ENCODE measurements at regions not wholly inside any gene's neighbourhood (a gene's known extent, or its start where the extent isn't known, plus 50 kb on each side); places are given as distances from the start of the nearest gene placed in this dataset.
A peak's percentile ranks its signal among the peaks of the same experiment; 100 is the strongest.

DNA sequence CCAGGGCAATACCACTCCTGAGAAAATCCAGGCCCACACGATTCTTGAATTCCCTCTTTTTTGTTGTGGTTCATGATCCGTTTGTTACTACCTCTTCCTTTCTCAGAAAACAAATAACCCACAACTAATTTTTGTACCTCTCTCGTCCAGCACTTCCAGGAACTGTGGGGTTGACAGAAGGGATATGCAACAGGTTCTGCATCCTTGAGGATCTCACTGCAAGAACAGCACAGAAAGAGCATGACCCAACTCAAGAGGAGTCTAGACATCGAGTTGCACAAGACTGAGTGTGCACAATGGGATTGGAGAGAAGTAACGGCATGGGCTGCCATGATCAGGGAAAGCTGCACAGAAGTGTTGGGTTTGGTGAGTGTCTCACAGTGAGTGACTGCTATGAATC is 533.3 kb downstream of the SOX2 start:
- Histone ChIP-seq H2BK5ac (ENCODE audit: low read depth, low read length, poor library complexity) (no peak overlapping the region), H4K12ac (ENCODE audit: low read depth, low read length) (no peak overlapping the region), H4K8ac (ENCODE audit: low read depth, low read length) (no peak overlapping the region), H2AFZ (ENCODE audit: insufficient read depth, low read length, poor library complexity) (no peak overlapping the region), H3K9me3 (ENCODE audit: insufficient read depth, low read depth, low read length) (no peaks in the 10 kb centered on the region), H3K4ac (ENCODE audit: low read depth, low read length) (no peak overlapping the region), H2BK120ac (ENCODE audit: insufficient read depth, low read length, poor library complexity) (no peak overlapping the region), H3K23ac (ENCODE audit: low read length) (no peak overlapping the region), H3K27me3 (ENCODE audit: insufficient read depth, low read length) (no peaks in the 10 kb centered on the region), H4K91ac (ENCODE audit: low read depth, low read length) (no peak overlapping the region), H2AK5ac (ENCODE audit: low read length) (no peak overlapping the region), H3K4me2 (ENCODE audit: low read length) (no peak overlapping the region), H3K4me3 (ENCODE audit: low read depth, low read length) (no peak overlapping the region), H2BK12ac (ENCODE audit: low read length) (no peak overlapping the region), H3K79me2 (ENCODE audit: control insufficient read depth, insufficient read depth, low read length, poor library complexity) (no peaks in the 10 kb centered on the region), H3K36me3 (ENCODE audit: control insufficient read depth in 1 of 2, insufficient read depth in 2 of 2, low read length in 2 of 2) (no peaks in the 10 kb centered on the region), H3K9ac (ENCODE audit: low read length) (no peak overlapping the region), H3K27ac (ENCODE audit: low read depth, low read length) (no peak overlapping the region), H3K14ac (ENCODE audit: low read length) (no peak overlapping the region), H3K4me1 (ENCODE audit: control insufficient read depth in 1 of 2, insufficient read depth in 2 of 2, low read length in 2 of 2) (no peaks in the 10 kb centered on the region), H3K79me1 (ENCODE audit: low read length) (no peaks in the 10 kb centered on the region), H3K18ac (ENCODE audit: low read length) (no peak overlapping the region)
- no peak for DNase-seq
- WGBS (ENCODE audit: extremely low coverage, insufficient coverage, insufficient read length): no CpG with 5 or more reads among the region's 5 CpGs

DNA sequence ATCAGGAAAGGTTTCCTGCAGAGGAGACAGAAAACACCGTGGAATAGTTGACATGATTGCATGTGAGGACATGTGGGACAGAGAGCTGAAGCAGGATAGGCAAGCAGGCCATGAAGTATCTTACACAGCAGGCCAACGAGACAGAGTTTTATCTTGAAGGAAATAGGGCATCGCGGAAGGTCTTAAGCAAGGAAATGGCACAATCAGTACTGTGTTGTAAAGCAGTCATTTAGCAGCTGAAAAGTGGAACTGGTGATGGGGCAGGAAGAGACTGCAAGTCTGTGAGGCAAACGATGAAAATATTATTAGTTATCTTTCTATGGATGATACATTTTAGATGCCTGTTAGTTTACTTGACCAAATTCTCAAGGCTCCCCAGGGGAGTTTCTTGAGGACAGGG is 535.1 kb downstream of the SOX2 start:
- no CpG with 5 or more reads among the region's 5 CpGs for WGBS (ENCODE audit: extremely low coverage, insufficient coverage, insufficient read length)
- DNase-seq: no peak
- Histone ChIP-seq H3K79me2 (ENCODE audit: control insufficient read depth, insufficient read depth, low read length, poor library complexity) (no peaks in the 10 kb centered on the region), H3K4ac (ENCODE audit: low read depth, low read length) (no peak overlapping the region), H3K4me3 (ENCODE audit: low read depth, low read length) (no peak overlapping the region), H2BK120ac (ENCODE audit: insufficient read depth, low read length, poor library complexity) (no peak overlapping the region), H3K23ac (ENCODE audit: low read length) (no peak overlapping the region), H3K27me3 (ENCODE audit: insufficient read depth, low read length) (no peaks in the 10 kb centered on the region), H2BK12ac (ENCODE audit: low read length) (no peak overlapping the region), H3K9me3 (ENCODE audit: insufficient read depth, low read depth, low read length) (no peaks in the 10 kb centered on the region), H3K27ac (ENCODE audit: low read depth, low read length) (no peak overlapping the region), H2BK5ac (ENCODE audit: low read depth, low read length, poor library complexity) (no peak overlapping the region), H4K12ac (ENCODE audit: low read depth, low read length) (no peak overlapping the region), H2AK5ac (ENCODE audit: low read length) (no peak overlapping the region), H3K14ac (ENCODE audit: low read length) (no peak overlapping the region), H2AFZ (ENCODE audit: insufficient read depth, low read length, poor library complexity) (no peak overlapping the region), H4K91ac (ENCODE audit: low read depth, low read length) (no peak overlapping the region), H4K8ac (ENCODE audit: low read depth, low read length) (no peak overlapping the region), H3K9ac (ENCODE audit: low read length) (no peak overlapping the region), H3K4me2 (ENCODE audit: low read length) (no peak overlapping the region), H3K79me1 (ENCODE audit: low read length) (no peaks in the 10 kb centered on the region), H3K4me1 (ENCODE audit: control insufficient read depth in 1 of 2, insufficient read depth in 2 of 2, low read length in 2 of 2) (no peaks in the 10 kb centered on the region), H3K36me3 (ENCODE audit: control insufficient read depth in 1 of 2, insufficient read depth in 2 of 2, low read length in 2 of 2) (no peaks in the 10 kb centered on the region), H3K18ac (ENCODE audit: low read length) (no peak overlapping the region)

DNA sequence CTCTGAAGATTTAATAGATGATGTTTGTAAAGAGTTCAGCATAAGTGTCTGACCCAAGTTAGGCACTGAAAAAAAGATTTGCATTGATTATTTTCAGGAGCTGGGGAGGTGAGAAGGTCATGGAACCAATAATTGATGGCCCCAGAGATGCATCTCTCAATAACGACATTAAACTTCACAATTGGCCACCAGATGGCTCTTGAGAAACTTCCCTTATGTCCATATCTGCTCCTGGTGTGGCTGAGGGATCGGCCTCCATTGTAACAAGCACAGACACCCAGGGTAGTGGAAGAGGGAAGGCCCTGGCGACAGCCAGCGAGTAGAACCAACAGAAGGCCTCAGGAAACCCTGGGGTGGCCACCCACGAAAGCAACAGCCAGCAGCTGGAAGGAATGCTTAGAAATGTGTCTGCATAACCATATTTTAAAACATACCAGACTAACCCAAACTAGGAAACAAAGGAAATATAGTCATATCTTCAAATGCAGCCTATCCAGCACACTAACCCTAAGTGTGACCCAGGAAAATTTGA is 536.7 kb downstream of the SOX2 start:
- Histone ChIP-seq H4K12ac (ENCODE audit: low read depth, low read length) (no peak overlapping the region), H2AK5ac (ENCODE audit: low read length) (no peak overlapping the region), H3K23ac (ENCODE audit: low read length) (no peak overlapping the region), H3K4me2 (ENCODE audit: low read length) (no peak overlapping the region), H3K27me3 (ENCODE audit: insufficient read depth, low read length) (no peaks in the 10 kb centered on the region), H3K14ac (ENCODE audit: low read length) (no peak overlapping the region), H3K27ac (ENCODE audit: low read depth, low read length) (no peak overlapping the region), H2BK120ac (ENCODE audit: insufficient read depth, low read length, poor library complexity) (no peak overlapping the region), H2BK5ac (ENCODE audit: low read depth, low read length, poor library complexity) (no peak overlapping the region), H3K4me1 (ENCODE audit: control insufficient read depth in 1 of 2, insufficient read depth in 2 of 2, low read length in 2 of 2) (no peaks in the 10 kb centered on the region), H3K18ac (ENCODE audit: low read length) (no peak overlapping the region), H2BK12ac (ENCODE audit: low read length) (no peak overlapping the region), H3K79me2 (ENCODE audit: control insufficient read depth, insufficient read depth, low read length, poor library complexity) (no peaks in the 10 kb centered on the region), H4K91ac (ENCODE audit: low read depth, low read length) (no peak overlapping the region), H3K9ac (ENCODE audit: low read length) (no peak overlapping the region), H3K36me3 (ENCODE audit: control insufficient read depth in 1 of 2, insufficient read depth in 2 of 2, low read length in 2 of 2) (no peaks in the 10 kb centered on the region), H3K79me1 (ENCODE audit: low read length) (no peaks in the 10 kb centered on the region), H3K9me3 (ENCODE audit: insufficient read depth, low read depth, low read length) (no peaks in the 10 kb centered on the region), H4K8ac (ENCODE audit: low read depth, low read length) (no peak overlapping the region), H3K4ac (ENCODE audit: low read depth, low read length) (no peak overlapping the region), H3K4me3 (ENCODE audit: low read depth, low read length) (no peak overlapping the region), H2AFZ (ENCODE audit: insufficient read depth, low read length, poor library complexity) (no peak overlapping the region)
- DNase-seq: peak; percentile 5 to 46
- no CpG with 5 or more reads among the region's 5 CpGs for WGBS (ENCODE audit: extremely low coverage, insufficient coverage, insufficient read length)

DNA sequence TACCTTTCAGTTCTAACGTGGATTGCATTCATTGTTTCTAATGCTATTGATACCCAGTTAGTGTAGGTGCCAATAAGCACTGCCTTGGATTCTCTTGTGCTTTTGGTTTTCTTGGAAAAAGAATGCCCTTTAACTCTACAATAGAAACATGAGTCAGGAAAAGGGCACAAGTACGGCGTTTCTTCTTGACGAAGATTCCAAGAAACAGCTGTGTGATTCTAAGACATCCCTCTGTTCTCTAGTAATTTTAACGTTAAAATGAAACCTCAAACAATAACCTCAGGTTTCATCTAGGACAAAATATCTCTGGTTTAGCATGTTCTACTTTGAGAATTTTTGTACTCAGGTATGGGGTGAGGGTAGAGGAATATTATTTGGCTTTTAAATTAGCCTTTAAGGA is 540.5 kb upstream of the ATP11B start:
- H3K23ac ChIP-seq (ENCODE audit: low read length): no peak overlapping the region
- H3K79me1 ChIP-seq (ENCODE audit: low read length): no peaks in the 10 kb centered on the region
- no peaks in the 10 kb centered on the region for H3K36me3 ChIP-seq (ENCODE audit: control insufficient read depth in 1 of 2, insufficient read depth in 2 of 2, low read length in 2 of 2)
- H3K9ac ChIP-seq (ENCODE audit: low read length): no peak overlapping the region
- H2BK5ac ChIP-seq (ENCODE audit: low read depth, low read length, poor library complexity): no peak overlapping the region
- no peak overlapping the region for H3K14ac ChIP-seq (ENCODE audit: low read length)
- no peak overlapping the region for H3K4ac ChIP-seq (ENCODE audit: low read depth, low read length)
- no peak for DNase-seq
- H3K4me1 ChIP-seq (ENCODE audit: control insufficient read depth in 1 of 2, insufficient read depth in 2 of 2, low read length in 2 of 2): no peaks in the 10 kb centered on the region
- H4K91ac ChIP-seq (ENCODE audit: low read depth, low read length): no peak overlapping the region
- no peak overlapping the region for H4K12ac ChIP-seq (ENCODE audit: low read depth, low read length)
- H3K4me2 ChIP-seq (ENCODE audit: low read length): no peak overlapping the region
- no peaks in the 10 kb centered on the region for H3K27me3 ChIP-seq (ENCODE audit: insufficient read depth, low read length)
- H2BK120ac ChIP-seq (ENCODE audit: insufficient read depth, low read length, poor library complexity): no peak overlapping the region
- no peak overlapping the region for H3K18ac ChIP-seq (ENCODE audit: low read length)
- no peak overlapping the region for H2AFZ ChIP-seq (ENCODE audit: insufficient read depth, low read length, poor library complexity)
- no peak overlapping the region for H4K8ac ChIP-seq (ENCODE audit: low read depth, low read length)
- no peaks in the 10 kb centered on the region for H3K9me3 ChIP-seq (ENCODE audit: insufficient read depth, low read depth, low read length)
- no peak overlapping the region for H3K4me3 ChIP-seq (ENCODE audit: low read depth, low read length)
- H2BK12ac ChIP-seq (ENCODE audit: low read length): no peak overlapping the region
- no CpG with 5 or more reads among the region's 5 CpGs for WGBS (ENCODE audit: extremely low coverage, insufficient coverage, insufficient read length)
- H2AK5ac ChIP-seq (ENCODE audit: low read length): no peak overlapping the region
- H3K27ac ChIP-seq (ENCODE audit: low read depth, low read length): no peak overlapping the region
- no peaks in the 10 kb centered on the region for H3K79me2 ChIP-seq (ENCODE audit: control insufficient read depth, insufficient read depth, low read length, poor library complexity)
